ENCODE measurements at regions not wholly inside any gene's neighbourhood (a gene's known extent, or its start where the extent isn't known, plus 50 kb on each side); places are given as distances from the start of the nearest gene placed in this dataset.
"Not testable (repeated sequence)": the region's sequence is repeated elsewhere in the genome, so short reads cannot be mapped to it uniquely, and the experiment has no call there.

DNA sequence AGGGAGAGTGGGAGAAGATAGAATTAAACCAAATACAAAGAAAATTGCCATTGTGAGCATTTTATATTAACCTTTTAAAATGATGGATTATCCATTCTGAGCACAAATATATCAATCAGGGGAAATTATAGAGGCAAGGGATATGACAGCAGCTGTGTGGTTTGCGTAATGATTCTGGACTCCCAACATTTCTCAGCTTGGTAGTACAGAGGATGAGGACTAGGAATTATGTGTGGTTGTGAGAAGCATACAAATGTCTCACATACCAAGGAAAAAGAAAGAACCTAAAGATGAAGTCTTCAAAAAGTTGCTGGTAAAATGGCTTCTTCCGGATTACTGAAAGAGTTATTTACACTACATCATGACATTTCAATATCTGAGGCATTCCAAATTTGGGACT is 674.6 kb upstream of the NR3C2 start:
- no peak for DNase-seq

DNA sequence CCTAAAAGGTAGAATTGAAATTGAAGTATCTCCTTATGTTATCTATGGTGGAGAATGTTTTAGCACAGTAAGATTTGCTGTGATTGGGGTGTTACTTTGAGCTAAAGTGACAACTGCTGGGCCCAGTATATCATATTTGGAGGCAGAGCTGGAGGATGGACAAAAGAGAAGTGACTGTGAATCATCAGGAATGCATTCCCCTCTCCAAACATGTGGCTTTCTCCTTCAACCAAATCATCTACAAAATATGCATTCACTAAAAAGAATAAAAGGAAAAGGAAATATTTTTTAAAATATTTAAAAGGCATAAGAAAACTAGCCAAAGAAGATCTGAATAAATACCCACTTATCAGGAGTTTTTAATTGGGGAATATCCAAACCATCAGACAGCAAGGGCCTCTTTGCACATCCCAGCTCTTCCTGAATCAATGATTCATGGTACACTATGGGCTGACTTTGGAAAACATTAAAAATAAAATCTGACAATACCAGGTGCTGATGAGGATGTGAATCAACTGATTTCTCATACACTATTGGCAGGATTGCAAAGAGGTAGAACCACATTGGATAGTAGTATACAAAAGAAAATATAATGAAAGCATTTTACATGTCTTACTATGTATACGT is 671.7 kb upstream of the NR3C2 start:
- DNase-seq = no peak

DNA sequence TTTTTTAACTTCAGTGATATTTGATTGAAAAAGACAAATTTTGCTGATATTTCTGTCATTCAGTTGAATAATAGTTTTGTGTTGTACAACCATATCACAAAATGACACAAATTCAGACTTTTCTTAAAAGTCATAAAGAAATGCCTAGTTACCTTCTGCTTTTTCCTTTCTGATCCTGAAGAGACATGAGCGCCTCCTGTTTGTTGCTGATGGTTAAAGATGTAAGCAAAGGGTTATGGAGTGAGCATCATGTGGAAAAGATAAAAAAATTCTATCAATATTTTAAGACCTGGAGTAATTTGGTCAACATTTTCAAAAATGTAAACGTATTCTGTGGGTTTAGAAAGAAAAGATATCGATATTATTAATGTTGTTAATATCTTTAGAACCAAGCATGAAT is 669.9 kb upstream of the NR3C2 start:
- no peak for DNase-seq

DNA sequence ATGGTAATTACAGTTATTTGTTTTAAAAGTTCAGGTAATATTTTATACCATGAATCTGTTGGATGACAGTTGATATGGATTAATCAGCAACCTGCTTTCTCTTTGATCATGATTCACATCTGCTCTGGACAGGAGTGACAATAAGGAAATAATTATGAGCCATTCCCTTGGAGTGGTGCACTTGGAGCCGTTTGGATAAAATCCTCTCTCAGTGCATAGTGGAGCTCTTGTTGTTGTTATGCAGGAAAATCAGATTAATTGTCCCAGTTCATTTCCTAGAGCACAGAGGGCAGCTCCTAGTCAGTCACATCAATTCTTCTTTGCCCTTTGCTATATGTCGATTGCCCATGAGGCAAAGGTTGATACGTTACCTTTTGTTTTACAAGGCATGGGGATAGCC is 668.3 kb upstream of the NR3C2 start:
- DNase-seq = no peak

DNA sequence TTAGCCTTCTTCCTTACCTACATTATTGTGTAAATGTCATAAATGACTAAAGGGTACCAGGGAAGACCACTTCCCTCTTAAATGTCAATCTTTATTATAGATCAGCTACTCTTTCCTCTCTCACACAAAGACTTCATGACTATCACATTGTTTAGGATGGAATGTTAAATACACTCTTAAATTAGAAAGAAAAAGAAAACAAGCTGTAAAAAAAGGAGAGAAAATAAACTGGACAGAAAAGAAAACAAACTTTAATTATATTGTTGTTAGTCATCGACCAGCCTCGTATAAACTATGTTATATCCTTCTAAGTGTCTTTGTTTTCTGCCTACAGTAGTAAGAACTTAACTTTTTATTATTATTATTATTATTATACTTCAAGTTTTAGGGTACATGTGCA is 666.4 kb upstream of the NR3C2 start:
- no peak for DNase-seq

DNA sequence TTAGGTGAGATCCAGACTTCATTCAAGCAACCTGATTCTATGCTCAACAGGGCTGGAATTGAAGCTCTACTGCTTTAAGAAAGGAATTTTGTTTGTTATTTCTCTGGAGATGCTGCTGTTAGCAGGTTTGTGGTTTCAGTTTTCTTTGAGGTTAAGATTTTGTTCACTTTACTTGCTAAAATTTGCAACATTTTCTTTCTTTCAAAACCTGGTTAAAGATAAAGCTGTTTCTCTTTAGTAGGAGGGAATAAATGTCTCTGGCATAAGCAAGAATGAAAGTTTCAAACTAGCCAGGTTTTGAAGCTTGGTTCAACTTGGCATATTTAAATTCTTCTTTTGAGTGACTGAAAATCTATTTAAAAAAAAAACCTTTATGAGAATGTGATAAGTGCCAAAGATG is 660.6 kb upstream of the NR3C2 start:
- no peak for DNase-seq

DNA sequence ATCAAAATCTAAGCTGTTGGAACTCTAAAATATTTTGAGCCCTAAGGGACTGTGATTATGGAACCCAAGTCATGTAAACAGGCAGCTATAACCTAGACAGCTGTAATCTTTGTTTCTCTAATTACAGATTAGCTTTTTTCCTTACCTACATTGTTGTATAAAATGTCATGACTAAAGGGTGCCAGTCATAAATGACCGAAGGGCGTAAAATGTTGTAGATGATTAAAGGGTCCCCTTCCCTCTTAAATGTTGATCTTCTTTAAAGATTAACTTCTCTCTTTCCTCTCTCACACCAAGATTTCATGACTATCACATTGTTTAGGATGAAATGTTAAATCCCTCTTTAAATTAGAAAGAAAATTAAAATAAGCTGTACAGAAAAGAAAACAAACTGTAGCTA is 659.4 kb upstream of the NR3C2 start:
- DNase-seq = no peak

DNA sequence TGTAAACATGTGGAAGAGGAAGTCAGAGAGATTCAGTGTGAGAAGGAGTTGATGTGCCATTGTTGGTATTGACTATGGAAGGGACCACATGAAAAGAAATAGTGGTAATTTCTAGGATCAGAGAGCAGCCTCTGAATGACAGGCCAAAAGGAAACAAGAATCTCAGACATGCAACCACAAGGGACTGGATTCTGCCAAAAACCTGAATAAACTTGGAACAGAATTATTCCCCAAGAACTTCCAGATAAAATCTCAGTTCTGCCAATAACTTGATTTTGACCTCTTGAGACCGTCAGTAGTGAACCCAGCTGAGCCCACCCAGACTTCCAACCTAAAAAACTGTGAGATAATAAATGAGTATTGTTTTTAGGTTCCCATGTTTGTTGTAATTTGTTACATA is 653.6 kb upstream of the NR3C2 start:
- DNase-seq = no peak

DNA sequence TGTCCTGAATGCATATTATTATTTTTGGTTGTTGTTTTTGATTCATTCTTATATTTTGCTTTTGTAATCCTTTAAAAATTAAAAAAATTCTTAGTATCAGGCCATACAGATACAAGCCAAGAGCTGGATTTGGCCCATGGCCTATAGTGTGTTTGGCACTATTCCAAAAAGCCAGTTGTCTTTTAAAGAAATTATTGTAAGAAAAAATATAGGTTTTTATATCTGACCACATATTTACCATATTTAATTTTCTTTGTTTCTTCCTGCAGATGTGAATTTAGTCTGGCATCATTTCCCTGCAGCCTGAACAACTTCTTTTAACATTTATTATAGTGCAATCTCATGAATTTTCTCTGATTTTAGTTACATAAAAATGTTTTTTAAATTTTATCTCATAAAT is 652.8 kb upstream of the NR3C2 start:
- no peak for DNase-seq

DNA sequence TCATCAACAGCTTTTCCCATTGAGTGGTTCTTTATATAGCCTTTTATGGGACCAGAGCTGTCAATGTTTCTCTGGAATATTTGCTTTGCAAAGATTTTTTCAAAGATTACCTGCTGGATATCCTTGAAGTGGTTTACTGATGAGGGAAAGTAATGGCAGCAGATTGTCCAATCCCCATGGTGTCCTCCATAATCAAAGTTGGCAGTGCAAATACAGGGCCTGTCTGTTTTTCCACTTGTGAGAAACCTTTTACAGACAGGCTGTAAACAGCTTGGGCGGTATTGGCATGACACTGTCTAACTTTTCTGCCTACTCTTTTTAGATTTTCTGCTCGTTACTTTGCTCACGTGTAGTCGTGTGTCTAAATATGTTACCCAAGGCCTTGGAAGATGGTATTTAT is 641.9 kb upstream of the NR3C2 start:
- no peak for DNase-seq

DNA sequence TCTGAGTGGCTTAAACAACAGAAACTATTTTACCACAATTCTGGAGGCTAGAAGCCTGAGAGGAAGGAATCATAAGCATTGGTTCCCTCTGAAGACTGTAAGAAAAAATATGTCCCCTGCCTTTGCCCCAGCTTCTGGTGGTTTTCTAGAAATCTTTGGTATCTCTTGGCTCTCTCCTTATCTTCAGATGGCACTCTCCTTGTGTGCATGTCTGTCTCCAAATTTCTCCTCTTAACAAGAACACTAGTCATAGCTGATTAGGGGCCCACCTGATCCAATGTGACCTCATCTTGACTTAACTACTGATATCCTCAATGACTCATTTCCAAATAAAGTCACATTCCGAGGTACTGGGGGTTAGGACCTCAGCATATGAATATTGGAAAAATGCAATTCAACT is 635.0 kb upstream of the NR3C2 start:
- no peak for DNase-seq

DNA sequence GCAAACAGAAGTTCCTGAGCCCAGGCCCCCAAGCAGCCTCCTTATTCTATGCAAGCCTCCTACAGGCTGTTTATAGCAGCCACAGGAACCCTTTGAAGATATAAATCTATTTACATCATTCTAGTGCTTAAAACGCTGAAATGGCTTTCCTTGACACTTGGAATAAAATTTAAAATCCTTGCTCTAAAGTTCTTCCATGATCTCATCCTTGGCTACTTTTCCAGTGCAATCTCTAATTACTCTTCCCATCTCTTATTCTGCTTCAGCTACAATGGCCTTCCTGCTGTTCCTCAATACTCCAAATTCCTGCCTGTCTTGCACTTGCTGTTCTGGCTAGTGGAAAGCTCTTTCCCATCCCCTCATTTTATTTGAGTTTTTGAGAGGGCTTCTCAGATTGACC is 634.2 kb upstream of the NR3C2 start:
- DNase-seq = no peak

DNA sequence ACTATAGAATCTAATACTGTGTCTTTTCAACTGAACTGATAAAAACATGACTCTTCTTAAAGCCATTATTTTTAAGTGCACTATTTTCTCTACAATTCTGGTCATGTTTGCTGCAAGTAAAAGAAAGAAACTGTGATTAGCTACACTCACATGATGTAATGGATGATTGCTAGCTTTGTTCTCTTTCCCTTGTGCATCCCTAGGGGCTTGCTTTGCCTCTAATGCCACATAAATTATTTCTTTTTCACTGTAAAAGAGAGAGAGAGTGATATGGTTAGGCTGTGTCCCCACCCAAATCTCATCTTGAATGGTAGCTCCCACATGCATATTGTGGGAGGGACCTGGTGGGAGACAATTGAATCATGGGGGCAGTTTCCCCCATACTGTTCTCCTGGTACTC is 630.2 kb upstream of the NR3C2 start:
- no peak for DNase-seq

DNA sequence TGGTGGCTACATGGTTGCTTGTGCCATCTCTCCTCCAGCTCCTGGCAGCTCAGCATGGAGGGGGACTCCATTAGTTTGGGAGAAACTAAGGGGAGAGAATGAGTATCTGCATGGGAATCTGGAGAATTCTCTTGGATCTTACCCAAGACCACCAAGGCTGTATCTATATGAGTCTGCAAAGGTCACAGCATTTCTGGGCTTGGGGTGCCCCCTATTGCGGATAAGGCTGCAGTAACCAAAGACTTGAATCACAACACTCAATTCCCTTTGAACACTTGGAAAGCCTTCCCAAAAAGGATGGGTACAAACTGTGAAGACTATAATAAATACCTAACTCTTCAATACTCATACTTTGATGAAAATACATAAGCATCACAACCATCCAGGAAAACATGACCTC is 623.5 kb upstream of the NR3C2 start:
- no peak for DNase-seq

DNA sequence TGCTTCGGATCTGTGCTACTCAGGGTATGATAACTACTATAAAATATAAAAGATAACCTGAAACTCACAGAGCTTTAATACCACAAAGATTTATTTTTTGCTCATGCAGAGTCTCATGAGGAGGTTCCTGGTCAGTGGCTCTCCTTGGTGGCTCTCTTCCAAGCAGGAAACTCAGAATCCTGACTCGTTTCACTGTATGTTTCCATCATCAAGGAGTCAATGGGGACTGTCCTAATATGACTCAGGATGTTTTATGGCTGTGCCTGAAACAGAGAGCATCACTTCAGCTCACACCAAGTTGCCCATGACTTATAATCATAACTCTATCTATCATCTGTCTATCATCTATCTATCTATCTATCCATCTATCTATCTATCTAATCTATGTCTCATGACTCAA is 620.8 kb upstream of the NR3C2 start:
- no peak for DNase-seq

DNA sequence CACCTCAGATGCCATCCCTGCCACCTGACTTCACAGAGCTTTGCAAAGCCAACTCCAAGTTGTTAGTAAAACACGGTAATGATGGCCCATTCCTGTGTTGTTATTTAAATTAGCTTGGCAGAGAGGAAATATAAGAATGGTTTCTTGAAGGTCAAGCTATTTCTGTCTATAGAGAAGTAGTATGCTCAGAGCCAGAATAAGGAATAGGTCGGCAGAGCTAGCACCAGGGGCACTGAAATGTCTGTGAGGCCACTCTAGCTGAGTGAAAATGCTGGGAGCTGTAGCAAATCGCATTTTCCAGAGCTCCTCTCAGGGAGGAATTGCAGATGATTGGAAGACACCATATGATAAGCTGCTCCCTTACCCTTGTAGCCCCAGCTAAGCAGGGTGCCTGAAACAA is 615.4 kb upstream of the NR3C2 start:
- no peak for DNase-seq

DNA sequence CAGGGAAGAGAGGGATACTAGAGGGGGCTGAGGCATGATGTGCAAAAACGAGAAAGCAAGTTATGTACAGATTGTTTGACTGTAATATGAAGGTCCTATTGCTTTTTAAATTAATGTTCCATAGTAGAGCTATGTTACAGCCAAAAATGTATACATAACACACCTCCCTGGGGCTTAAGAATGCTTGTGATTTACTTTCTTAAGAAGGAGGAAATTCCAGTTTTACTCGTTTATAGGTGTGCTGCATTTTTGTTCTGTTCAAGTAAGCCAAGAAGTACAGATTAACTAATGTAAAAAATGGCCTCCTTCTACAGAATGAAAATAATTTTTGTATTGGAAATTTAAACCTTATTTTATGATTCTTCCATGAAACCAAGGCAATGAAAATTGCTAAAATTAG is 614.4 kb upstream of the NR3C2 start:
- DNase-seq = no peak

DNA sequence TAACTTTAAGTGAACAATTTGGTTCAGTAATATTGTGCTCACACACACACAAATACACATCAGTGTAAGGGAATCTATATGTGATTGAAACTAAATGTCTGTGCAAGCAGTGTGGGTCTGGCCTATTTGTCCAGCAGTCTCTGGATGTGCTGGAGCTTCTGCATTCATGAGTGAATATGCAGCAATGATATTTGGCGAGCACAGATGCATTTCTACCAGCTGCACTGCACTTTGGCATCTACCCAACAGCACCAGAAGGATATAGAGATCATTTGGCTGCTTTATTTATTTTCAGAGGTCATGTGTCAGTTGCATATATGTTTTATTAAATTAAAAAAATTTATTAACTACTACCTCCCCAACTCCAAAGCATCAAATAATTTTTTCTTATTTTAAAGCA is 613.4 kb upstream of the NR3C2 start:
- no peak for DNase-seq

DNA sequence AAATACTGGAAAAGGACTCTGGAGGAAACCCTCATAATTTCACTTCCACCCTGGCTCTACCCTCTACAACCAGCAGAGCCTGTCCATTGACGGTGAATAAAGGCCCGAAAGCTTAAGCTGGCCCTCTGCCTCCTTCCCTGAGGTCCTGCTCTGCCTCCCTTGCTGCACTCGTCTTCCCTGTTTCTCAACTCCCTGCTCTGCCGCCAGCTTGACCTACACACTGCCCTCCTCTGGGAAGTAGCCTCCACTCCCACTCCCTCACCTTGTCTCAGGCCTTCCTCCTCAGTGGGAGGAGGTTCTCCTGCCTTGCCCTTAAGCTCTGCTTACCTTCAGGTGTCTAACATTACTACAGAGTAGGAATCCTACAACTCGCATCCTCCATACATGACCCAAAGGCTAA is 608.6 kb upstream of the NR3C2 start:
- DNase-seq = no peak

DNA sequence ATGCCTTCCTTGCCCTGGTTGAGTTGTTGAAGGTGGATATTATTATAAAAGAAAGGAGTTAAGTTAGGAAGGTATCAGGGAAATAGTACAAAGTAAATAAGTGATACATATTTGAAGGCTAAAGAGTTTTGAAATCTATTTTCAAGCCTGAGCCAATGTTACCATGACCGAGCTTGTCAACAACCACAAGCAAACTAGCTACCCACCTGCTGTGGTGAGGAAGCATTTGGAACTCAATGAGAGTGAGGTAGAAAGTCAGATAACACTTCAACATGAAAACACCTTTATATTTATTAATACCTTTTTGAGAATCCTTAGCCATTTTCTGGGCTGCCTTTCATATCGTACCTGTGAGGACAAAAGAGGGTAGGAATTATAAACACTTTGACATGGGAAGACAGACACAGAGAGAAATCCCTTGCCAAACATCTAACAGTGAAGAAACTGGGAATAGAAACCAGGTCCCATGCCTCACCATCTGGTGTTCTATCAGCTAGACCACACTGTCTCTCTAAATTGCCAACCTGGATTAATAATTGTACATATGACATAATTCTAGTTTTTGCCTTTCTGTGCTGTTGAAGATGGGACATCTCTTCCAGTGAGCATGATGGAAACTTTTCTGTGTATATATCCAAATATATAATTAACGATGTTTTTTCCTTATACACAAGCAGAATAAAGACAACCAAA is 606.4 kb upstream of the NR3C2 start:
- no peak for DNase-seq

DNA sequence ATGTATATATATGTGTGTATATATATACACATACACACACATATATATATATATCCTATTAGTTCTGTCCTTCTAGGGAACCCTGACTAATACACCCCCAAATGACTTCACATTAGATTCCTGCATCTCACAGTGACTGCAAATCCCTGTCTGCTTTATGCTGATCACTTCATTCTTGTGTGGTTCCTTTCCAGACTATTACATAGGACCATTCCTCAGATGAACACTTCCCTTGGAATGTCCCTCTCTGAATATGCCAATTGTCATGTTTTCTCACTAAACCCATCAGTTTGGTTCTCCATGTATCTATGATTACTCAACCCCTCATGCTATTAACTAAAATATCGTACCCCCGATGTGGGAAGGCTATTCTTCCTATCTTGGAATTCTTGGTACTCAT is 605.2 kb upstream of the NR3C2 start:
- DNase-seq = no peak

DNA sequence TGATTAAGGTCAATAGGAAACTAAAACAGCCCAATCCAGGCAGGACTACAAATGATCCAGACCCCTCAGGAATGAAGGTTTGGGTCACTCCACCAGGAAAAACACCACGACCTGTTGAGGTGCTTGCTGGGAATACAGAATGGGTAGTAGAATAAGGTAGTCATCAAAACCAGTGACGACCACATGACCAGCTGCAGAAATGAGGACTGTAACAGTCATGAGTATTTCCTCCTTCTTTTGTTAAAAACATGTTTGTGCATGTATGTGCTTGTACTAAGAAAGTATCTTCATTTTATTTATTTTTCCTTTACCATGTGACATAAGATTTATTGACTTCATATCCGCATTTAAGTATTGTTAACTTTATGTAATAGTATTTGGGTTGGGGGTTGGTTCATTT is 603.5 kb upstream of the NR3C2 start:
- DNase-seq = no peak

DNA sequence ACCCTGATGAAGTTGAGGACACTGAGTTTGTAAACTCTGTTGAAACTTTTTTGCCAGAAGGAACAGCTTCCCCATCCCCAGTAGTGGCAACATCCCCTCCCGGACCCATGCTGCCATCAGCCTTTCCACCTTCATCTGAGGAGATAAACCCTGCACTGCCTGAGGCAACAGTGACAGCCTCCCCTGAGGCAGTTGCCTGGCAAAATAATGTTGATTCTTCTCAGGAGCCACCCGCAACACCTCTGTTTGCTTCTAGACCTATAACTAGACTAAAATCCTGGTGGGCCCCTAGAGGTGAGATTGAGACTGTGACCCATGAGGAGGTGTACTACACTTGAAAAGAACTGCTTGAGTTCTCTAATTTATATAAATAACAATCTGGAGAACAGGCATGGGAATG is 597.6 kb upstream of the NR3C2 start:
- DNase-seq = not testable (repeated sequence)

DNA sequence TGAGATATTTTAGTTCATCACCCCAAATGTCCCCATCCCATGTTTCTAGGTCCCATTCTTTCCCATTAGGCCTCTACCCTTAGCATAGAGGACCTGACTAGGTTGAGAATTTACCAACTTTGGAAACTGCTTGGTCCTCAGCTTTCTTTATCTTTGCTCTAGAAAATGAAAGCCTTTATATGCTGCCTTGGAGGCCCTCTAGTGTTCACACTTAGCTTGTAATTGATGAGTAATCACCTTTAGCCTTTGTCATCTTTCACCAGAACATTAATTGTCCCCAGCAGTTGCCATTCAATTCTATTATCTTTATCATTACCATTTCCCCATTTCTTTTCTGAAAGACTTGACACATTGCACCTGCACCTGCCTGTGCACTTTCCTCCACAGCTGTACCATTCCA is 589.2 kb upstream of the NR3C2 start:
- DNase-seq = no peak

DNA sequence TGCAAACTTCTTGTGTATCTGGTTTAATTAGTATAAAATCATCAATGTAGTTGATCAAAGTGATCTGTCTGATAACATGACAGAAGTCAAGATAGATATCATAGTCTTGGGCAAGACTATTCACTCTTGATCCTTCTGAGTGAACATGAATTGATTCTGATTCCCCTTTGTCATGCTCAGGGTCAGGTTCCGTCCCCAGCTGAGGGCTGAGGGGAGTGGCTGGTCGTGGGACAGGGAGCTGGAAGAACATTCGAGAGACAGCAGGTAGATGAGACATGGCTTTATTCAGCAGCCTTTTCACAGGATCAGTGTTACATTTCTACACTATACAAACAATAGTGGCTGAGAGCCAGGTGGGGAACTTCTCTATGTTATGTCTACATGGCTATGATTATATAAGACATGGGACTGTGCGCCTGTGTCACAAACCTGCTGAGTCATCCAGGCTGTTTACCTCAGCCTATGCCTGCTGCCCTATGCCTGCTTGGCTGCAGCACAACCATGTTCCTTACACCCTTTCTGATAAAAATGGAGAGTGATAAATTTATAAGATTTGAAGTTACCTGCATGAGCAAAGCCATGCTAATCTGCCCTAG is 586.9 kb upstream of the NR3C2 start:
- DNase-seq = no peak
